ENCODE measurements at regions not wholly inside any gene's neighbourhood (a gene's known extent, or its start where the extent isn't known, plus 50 kb on each side); places are given as distances from the start of the nearest gene placed in this dataset.

DNA sequence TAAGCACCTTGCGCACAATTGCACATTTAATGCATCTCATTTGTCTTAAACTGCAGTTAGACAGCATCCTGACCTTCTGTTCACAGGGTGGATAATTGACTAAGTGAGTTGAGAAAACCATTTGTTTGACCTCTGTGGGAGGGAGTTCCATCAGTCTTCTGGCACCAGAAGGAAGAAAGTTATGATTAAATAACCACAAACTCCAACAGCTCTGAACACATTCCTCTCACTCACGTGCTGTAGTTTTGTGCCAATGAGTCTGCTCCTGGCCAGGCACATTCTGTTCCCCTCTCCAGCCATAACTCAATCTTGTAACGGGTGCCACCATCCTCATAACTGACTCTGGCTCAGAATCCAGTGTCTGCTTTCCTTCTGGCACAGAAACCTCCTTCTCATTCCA is 817.2 kb downstream of the SLITRK1 start:
- no peaks in the 10 kb centered on the region for H3K4me1 ChIP-seq
- H3K27me3 ChIP-seq: no peaks in the 10 kb centered on the region
- intact Hi-C loops (cut with DNase I; ENCODE audit: low total_unique reads): no loop called here
- H3K27ac ChIP-seq: no peak overlapping the region
- H3K36me3 ChIP-seq: no peaks in the 10 kb centered on the region
- H3K4me3 ChIP-seq: no peak overlapping the region
- H3K9me3 ChIP-seq: no peaks in the 10 kb centered on the region
- DNase-seq: peak in 1 of 2 donors; percentile 21
- no peak for TF ChIP-seq POLR2A (IDR thresholded peaks at IDR 0.05)
- TF ChIP-seq, protein P1, sequence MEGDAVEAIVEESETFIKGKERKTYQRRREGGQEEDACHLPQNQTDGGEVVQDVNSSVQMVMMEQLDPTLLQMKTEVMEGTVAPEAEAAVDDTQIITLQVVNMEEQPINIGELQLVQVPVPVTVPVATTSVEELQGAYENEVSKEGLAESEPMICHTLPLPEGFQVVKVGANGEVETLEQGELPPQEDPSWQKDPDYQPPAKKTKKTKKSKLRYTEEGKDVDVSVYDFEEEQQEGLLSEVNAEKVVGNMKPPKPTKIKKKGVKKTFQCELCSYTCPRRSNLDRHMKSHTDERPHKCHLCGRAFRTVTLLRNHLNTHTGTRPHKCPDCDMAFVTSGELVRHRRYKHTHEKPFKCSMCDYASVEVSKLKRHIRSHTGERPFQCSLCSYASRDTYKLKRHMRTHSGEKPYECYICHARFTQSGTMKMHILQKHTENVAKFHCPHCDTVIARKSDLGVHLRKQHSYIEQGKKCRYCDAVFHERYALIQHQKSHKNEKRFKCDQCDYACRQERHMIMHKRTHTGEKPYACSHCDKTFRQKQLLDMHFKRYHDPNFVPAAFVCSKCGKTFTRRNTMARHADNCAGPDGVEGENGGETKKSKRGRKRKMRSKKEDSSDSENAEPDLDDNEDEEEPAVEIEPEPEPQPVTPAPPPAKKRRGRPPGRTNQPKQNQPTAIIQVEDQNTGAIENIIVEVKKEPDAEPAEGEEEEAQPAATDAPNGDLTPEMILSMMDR (IDR thresholded peaks at IDR 0.05): no peak

DNA sequence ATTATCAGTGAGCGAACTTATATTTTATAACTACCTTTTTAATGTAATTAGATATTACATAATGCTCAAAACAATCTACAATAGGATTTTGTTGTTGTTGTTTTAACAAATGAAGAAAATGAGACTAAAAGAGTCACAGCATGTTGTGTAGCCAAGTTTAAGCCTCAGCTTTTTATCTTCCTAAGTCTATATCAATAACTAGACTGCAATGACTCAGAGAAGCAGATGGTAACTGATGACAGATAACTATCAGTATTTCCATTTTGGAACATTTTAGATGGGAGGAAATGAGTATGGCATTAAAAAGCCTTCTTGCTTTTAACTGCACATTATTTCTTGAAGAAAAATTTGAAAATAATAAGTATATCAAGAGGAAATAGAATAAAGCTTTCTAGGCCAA is 825.2 kb downstream of the SLITRK1 start:
- Histone ChIP-seq H3K36me3 (no peaks in the 10 kb centered on the region), H3K9me3 (no peaks in the 10 kb centered on the region), H3K27me3 (no peaks in the 10 kb centered on the region), H3K27ac (no peak overlapping the region), H3K4me3 (no peak overlapping the region), H3K4me1 (no peaks in the 10 kb centered on the region)
- DNase-seq: no peak
- intact Hi-C loops (cut with DNase I; ENCODE audit: low total_unique reads): no loop called here
- no peak for TF ChIP-seq POLR2A (IDR thresholded peaks at IDR 0.05)
- TF ChIP-seq, protein P1 (IDR thresholded peaks at IDR 0.05): no peak

DNA sequence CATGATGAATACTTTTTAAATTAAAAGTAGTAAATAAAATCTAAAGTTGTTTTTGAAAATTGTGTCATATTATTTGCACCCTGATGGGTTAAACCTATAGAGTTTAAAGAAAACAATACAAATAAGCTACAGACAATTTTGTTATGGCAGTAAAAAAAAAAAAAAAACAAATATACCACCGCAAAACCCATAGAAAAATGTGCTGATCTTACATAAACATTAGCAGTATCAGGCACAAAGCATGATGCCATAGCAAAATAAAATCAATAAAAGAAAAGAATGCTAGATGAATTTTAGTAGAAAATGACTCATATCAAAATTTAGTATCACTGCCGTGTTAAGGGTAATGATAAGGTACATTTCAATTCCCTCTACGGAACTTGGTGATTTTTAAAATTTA is 826.0 kb downstream of the SLITRK1 start:
- no peaks in the 10 kb centered on the region for H3K36me3 ChIP-seq
- intact Hi-C loops (cut with DNase I; ENCODE audit: low total_unique reads): no loop called here
- H3K9me3 ChIP-seq: no peaks in the 10 kb centered on the region
- H3K4me3 ChIP-seq: no peak overlapping the region
- no peaks in the 10 kb centered on the region for H3K4me1 ChIP-seq
- TF ChIP-seq, protein P1 (IDR thresholded peaks at IDR 0.05): no peak
- no peak for TF ChIP-seq POLR2A (IDR thresholded peaks at IDR 0.05)
- H3K27ac ChIP-seq: no peak overlapping the region
- no peak for DNase-seq
- no peaks in the 10 kb centered on the region for H3K27me3 ChIP-seq

DNA sequence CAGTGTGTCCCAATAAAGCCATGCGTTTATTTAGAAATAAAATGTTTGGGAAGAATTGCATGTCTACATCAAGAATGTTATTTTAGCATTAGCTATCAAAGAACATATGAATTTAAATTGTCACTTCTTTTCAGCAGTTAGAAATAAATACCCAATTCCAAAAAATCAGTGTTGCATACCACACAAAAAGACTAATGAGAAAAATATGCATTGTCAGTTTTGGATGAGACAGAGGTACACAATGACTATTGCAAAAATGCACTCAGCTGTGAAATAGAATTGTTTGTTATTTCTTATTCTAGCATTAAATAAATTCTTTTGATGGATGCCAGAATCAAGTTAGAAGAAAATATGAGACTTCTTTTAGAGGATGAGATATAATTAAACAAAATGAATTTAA is 833.9 kb downstream of the SLITRK1 start:
- Histone ChIP-seq H3K27me3 (no peaks in the 10 kb centered on the region), H3K4me1 (no peaks in the 10 kb centered on the region), H3K9me3 (no peaks in the 10 kb centered on the region), H3K27ac (no peak overlapping the region), H3K4me3 (no peak overlapping the region), H3K36me3 (no peaks in the 10 kb centered on the region)
- TF ChIP-seq POLR2A (IDR thresholded peaks at IDR 0.05): no peak
- TF ChIP-seq, protein P1 (IDR thresholded peaks at IDR 0.05): no peak
- no peak for DNase-seq
- intact Hi-C loops (cut with DNase I; ENCODE audit: low total_unique reads): no loop called here

DNA sequence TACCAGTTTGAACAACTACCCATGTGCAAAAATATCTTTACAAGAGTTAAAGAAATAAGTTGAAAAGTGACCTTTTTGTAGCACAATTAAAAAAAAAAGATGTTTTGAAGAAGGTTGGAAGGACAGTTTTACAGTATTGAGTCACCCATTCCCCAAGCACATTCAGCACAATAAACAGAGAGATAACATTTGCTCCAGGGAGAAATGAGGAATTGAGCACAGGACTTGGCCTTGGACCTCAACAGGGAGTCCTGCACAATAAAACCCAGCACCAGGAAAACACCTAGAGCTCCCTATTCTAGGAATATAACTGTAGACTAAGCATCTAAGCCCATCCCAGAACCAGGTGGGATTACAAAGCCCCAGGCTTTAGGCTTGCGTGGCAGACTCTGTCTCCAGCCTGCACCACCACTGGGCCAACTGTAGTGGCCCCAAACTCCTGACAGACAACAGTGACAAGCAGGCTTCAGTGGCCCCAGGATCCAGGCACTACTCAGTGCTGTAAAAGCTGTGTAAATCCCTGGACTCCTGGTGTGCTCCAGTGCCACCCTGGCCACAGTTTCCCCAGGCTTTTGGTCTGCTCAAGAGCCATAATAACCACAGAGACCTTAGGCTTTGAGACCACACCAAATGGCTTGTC is 857.2 kb downstream of the SLITRK1 start:
- H3K36me3 ChIP-seq: no peaks in the 10 kb centered on the region
- DNase-seq: no peak
- H3K27me3 ChIP-seq: no peaks in the 10 kb centered on the region
- no peaks in the 10 kb centered on the region for H3K9me3 ChIP-seq
- intact Hi-C loops (cut with DNase I; ENCODE audit: low total_unique reads): no loop called here
- TF ChIP-seq, protein P1 (IDR thresholded peaks at IDR 0.05): no peak
- TF ChIP-seq POLR2A (IDR thresholded peaks at IDR 0.05): no peak
- no peak overlapping the region for H3K4me3 ChIP-seq
- no peak overlapping the region for H3K27ac ChIP-seq
- no peaks in the 10 kb centered on the region for H3K4me1 ChIP-seq
